ENCODE measurements at regions not wholly inside any gene's neighbourhood (a gene's known extent, or its start where the extent isn't known, plus 50 kb on each side); places are given as distances from the start of the nearest gene placed in this dataset.

DNA sequence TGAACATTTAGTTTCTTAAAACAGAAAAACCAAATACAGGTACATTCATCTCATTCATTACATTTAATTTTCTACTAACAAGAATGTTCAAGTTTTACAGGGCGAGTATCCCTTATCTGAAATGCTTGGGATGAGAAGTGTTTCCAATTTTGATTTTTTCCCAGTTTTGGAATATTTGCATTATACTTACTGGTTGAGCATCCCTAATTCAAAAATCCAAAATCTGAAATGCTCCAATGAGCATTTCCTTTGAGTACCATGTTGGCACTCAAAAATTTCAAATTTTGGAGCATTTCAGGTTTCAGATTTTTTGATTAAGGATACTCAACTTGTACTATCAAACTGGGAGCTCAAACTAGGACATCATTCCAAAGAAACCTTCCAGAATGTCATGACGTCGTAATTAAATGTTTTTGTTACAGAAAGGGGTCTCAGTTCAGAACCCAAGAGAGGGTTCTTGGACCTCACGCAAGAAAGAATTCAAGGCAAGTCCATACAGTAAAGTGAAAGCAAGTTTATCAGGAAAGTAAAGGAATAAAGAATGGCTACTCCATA lies 90.8 kb upstream of the PIK3CG start:
- no peak for DNase-seq (ENCODE audit: low spot score in 2 of 2)
- 84% methylated on average over 4 of the region's 4 CpGs for WGBS, 2 donors
- Histone ChIP-seq H3K27ac (no peak overlapping the region), H3K9me3 (no peaks in the 10 kb centered on the region), H3K27me3 (no peaks in the 10 kb centered on the region), H3K4me3 (no peak overlapping the region), H3K36me3 (no peaks in the 10 kb centered on the region), H3K4me1 (no peaks in the 10 kb centered on the region)
- TF ChIP-seq POLR2A (IDR thresholded peaks at IDR 0.05) = no peak
- TF ChIP-seq, protein P1, sequence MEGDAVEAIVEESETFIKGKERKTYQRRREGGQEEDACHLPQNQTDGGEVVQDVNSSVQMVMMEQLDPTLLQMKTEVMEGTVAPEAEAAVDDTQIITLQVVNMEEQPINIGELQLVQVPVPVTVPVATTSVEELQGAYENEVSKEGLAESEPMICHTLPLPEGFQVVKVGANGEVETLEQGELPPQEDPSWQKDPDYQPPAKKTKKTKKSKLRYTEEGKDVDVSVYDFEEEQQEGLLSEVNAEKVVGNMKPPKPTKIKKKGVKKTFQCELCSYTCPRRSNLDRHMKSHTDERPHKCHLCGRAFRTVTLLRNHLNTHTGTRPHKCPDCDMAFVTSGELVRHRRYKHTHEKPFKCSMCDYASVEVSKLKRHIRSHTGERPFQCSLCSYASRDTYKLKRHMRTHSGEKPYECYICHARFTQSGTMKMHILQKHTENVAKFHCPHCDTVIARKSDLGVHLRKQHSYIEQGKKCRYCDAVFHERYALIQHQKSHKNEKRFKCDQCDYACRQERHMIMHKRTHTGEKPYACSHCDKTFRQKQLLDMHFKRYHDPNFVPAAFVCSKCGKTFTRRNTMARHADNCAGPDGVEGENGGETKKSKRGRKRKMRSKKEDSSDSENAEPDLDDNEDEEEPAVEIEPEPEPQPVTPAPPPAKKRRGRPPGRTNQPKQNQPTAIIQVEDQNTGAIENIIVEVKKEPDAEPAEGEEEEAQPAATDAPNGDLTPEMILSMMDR (IDR thresholded peaks at IDR 0.05) = no peak
- no peak for TF ChIP-seq EP300 (IDR thresholded peaks at IDR 0.05)

DNA sequence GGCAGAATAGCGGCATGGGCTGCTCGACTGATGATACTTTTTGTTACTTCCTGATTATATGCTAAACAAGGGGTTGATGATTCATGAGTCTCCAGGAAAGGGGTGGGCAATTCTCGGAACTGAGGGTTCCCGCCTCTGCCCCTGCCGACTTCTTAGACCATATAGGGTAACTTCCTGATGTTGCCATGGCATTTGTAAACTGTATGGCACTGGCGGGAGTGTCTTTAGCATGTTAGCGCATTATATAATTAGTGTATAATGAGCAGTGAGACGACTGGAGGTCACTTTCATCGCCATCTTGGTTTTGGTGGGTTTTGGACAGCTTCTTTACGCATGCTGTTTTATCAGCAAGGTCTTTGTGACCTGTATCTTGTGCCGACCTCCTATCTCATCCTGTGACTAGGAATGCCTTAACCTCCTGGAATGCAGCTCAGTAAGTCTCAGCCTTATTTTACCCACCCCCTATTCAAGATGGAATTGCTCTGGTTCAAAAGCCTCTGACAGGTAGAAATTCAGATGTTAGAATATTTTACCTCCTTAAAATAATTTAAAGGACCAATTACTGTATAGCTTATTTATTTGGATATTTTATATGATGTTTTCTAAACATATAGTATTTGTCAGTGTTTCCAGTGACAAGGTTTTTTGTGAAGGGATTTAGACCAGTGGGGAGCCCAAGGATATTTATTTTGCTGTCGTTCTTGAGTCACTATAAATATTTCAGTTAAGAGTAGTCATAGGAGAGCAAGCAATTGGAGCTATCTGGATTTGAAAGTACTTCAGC lies 90.1 kb upstream of the PIK3CG start:
- H3K27me3 ChIP-seq = no peaks in the 10 kb centered on the region
- H3K9me3 ChIP-seq = no peaks in the 10 kb centered on the region
- 83% methylated on average over 12 of the region's 12 CpGs for WGBS, 2 donors
- no peaks in the 10 kb centered on the region for H3K4me1 ChIP-seq
- H3K4me3 ChIP-seq = no peak overlapping the region
- H3K27ac ChIP-seq = no peak overlapping the region
- DNase-seq (ENCODE audit: low spot score in 2 of 2) = no peak
- no peaks in the 10 kb centered on the region for H3K36me3 ChIP-seq
- TF ChIP-seq EP300 (IDR thresholded peaks at IDR 0.05) (no peak), POLR2A (IDR thresholded peaks at IDR 0.05) (no peak)
- TF ChIP-seq, protein P1 (IDR thresholded peaks at IDR 0.05) = no peak

DNA sequence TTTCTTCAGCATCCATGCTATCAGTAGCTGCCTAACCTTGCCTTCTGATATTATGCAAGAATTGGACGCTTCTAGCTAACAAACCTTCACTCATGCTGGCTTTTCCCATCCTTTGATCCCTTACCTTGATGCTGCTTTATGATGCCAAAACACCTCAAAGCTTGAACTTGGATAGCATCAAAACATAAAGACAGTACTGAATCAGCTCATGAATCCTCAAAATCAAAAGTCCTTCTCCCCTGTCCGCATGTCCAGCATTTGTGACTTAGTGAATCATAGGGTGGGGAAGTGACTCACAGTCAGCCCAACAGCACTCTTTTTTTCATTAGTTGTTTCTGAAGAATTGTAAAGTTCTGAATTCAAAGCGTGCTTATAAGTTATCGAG lies 89.5 kb upstream of the PIK3CG start:
- H3K36me3 ChIP-seq = no peaks in the 10 kb centered on the region
- TF ChIP-seq, protein P1 (IDR thresholded peaks at IDR 0.05) = no peak
- no peak for TF ChIP-seq POLR2A (IDR thresholded peaks at IDR 0.05)
- TF ChIP-seq EP300 (IDR thresholded peaks at IDR 0.05) = no peak
- H3K27me3 ChIP-seq = no peaks in the 10 kb centered on the region
- WGBS, 2 donors = 71 to 82% methylated on average over 4 of the region's 4 CpGs
- no peak overlapping the region for H3K4me3 ChIP-seq
- no peaks in the 10 kb centered on the region for H3K4me1 ChIP-seq
- no peaks in the 10 kb centered on the region for H3K9me3 ChIP-seq
- DNase-seq (ENCODE audit: low spot score in 2 of 2) = no peak
- no peak overlapping the region for H3K27ac ChIP-seq

DNA sequence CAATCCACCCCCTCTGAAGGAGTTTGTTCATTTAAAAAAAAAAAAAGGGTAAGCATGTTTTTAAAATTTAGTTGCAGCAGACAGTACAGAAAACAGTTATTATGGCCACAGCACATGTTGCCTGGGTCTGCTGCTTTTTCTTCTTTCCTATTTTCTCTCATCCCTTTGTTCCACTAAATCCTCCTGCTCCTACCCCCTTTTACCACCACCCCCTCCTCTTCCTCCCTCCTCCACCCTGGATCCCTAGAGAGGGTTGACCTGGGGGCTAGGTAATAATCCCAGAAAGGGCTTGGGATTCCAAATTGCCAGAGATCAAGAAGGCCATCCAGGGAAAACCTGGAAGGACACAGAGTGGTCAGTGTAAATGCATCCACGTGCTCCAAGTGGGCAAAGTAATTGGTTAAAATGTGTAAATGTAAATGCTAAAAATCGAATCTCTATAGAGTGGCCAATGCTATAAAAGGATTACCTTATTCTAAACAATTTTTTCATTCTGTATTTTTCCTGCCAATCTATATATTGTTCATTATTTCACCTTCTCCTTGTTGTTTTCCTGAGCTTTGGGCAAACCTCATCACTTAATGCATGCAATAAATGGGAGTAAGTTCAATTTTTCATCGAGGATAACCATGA lies 89.0 kb upstream of the PIK3CG start:
- TF ChIP-seq, protein P1 (IDR thresholded peaks at IDR 0.05) = no peak
- TF ChIP-seq POLR2A (IDR thresholded peaks at IDR 0.05) (no peak), EP300 (IDR thresholded peaks at IDR 0.05) (no peak)
- no peak for DNase-seq (ENCODE audit: low spot score in 2 of 2)
- no peaks in the 10 kb centered on the region for H3K9me3 ChIP-seq
- no peak overlapping the region for H3K27ac ChIP-seq
- no peaks in the 10 kb centered on the region for H3K36me3 ChIP-seq
- WGBS, 2 donors = 83% methylated on average over 3 of the region's 3 CpGs
- no peaks in the 10 kb centered on the region for H3K4me1 ChIP-seq
- H3K27me3 ChIP-seq = no peaks in the 10 kb centered on the region
- no peak overlapping the region for H3K4me3 ChIP-seq

All from tibial nerve (tissue), 4 donors.